ENCODE measurements at regions not wholly inside any gene's neighbourhood (a gene's known extent, or its start where the extent isn't known, plus 50 kb on each side); places are given as distances from the start of the nearest gene placed in this dataset.

GRCh38 chr2:18731666-18732065 lies 142.3 kb upstream of the NT5C1B start (continued):
- TF ChIP-seq PRDM4 (CRISPR knock-in tag; IDR thresholded peaks at IDR 0.05; ENCODE audit: borderline replicate concordance), result no peak
- TF ChIP-seq MAZ (IDR thresholded peaks at IDR 0.05; ENCODE audit: borderline replicate concordance, low read depth, low read length), result no peak
- TF ChIP-seq MAZ (CRISPR knock-in tag; IDR thresholded peaks at IDR 0.05; ENCODE audit: low read depth), result no peak

- BruUV-seq (replicated peaks), result no TSS peak
- DNase-seq (ENCODE audit: low spot score) (no peak), ATAC-seq (no peak), FAIRE-seq (no peak)
- Histone ChIP-seq H3K79me2 (ENCODE audit: insufficient read depth, low read length) (no peaks in the 10 kb centered on the region), H4K20me1 (ENCODE audit: insufficient read depth, low read length) (no peaks in the 10 kb centered on the region), H3K4me1 (ENCODE audit: insufficient read depth, low read length) (no peaks in the 10 kb centered on the region), H3K4me2 (ENCODE audit: low read depth, low read length) (no peak overlapping the region), H3K9ac (ENCODE audit: insufficient read depth, low read depth, low read length) (no peak overlapping the region), H3K27ac (ENCODE audit: extremely low read length, insufficient read depth, low read length) (no peak overlapping the region), H3K9me3 (ENCODE audit: low read length) (no peaks in the 10 kb centered on the region), H2AFZ (ENCODE audit: low read length) (no peak overlapping the region), H3K36me3 (replicated peaks in 1 of 2; ENCODE audit: control insufficient read depth in 1 of 2, insufficient read depth in 2 of 2, low read length in 2 of 2) (no peaks in the 10 kb centered on the region), H3K4me3 (replicated peaks in 1 of 3; ENCODE audit: insufficient read depth in 1 of 3, low read depth in 2 of 3, low read length in 3 of 3) (no peak overlapping the region), H3K27me3 (ENCODE audit: control insufficient read depth in 1 of 2, insufficient read depth in 2 of 2, low read length in 2 of 2) (no peaks in the 10 kb centered on the region)
- ChIA-PET CTCF (ENCODE audit: low intra/inter-chr PET ratio, low total read pairs) (no interaction called here), POLR2A (no interaction called here)
- 46% methylated on average over 5 of the region's 5 CpGs for WGBS (ENCODE audit: low lambda C conversion rate)
- intact Hi-C loops (cut with micrococcal nuclease; ENCODE audit: unreplicated experiment), result no loop called here
- TF ChIP-seq ZBTB21 (CRISPR knock-in tag; IDR thresholded peaks at IDR 0.05) (no peak), DR1 (CRISPR knock-in tag; IDR thresholded peaks at IDR 0.05) (no peak), SP5 (CRISPR knock-in tag; IDR thresholded peaks at IDR 0.05; ENCODE audit: borderline replicate concordance, low read depth) (no peak), ZFP36L1 (CRISPR knock-in tag; IDR thresholded peaks at IDR 0.05) (no peak), SMAD9 (CRISPR knock-in tag; IDR thresholded peaks at IDR 0.05) (no peak), ZFY (CRISPR knock-in tag; IDR thresholded peaks at IDR 0.05) (no peak), HOXA5 (CRISPR knock-in tag; IDR thresholded peaks at IDR 0.05) (no peak), ATF7 (IDR thresholded peaks at IDR 0.05) (no peak), ATF7 (CRISPR knock-in tag; IDR thresholded peaks at IDR 0.05) (no peak), ZNF562 (CRISPR knock-in tag; IDR thresholded peaks at IDR 0.05; ENCODE audit: borderline replicate concordance) (no peak), ZNF331 (CRISPR knock-in tag; IDR thresholded peaks at IDR 0.05) (no peak), ADNP (CRISPR knock-in tag; IDR thresholded peaks at IDR 0.05) (no peak), ZNF792 (CRISPR knock-in tag; IDR thresholded peaks at IDR 0.05) (no peak), IKZF1 (IDR thresholded peaks at IDR 0.05) (no peak), THAP11 (CRISPR knock-in tag; IDR thresholded peaks at IDR 0.05) (no peak), ZFP36L2 (CRISPR knock-in tag; IDR thresholded peaks at IDR 0.05) (no peak), MZF1 (CRISPR knock-in tag; IDR thresholded peaks at IDR 0.05; ENCODE audit: borderline replicate concordance) (no peak), MXD4 (CRISPR knock-in tag; IDR thresholded peaks at IDR 0.05) (no peak), CCDC6 (CRISPR knock-in tag; IDR thresholded peaks at IDR 0.05) (no peak), ZNF512 (CRISPR knock-in tag; IDR thresholded peaks at IDR 0.05) (no peak)
- in situ Hi-C loops (cut with HindIII; ENCODE audit: extremely low pct_ligation_motif_present, low pct_unique_long_range_greater_than_20kb), result no loop called here
Measured at GRCh38 chr2:18724371-18725145, 135.2 kb upstream of the NT5C1B start.
